GM21381 (cell line): ENCODE measurements at regions not wholly inside any gene's neighbourhood (a gene's known extent, or its start where the extent isn't known, plus 50 kb on each side); places are given as distances from the start of the nearest gene placed in this dataset.

Experiments
- ATAC-seq: cut with Tn5 transposase; IDR thresholded peaks from one replicate; pipeline ENCODE4 v1.9.1; 2021; ENCODE audit warnings: mild to moderate bottlenecking, moderate library complexity; ENCODE audit not compliant: unreplicated experiment

GRCh38 chr15:95574053-95574452 is 756.4 kb upstream of the NR2F2 start:
- no peak for ATAC-seq

DNA sequence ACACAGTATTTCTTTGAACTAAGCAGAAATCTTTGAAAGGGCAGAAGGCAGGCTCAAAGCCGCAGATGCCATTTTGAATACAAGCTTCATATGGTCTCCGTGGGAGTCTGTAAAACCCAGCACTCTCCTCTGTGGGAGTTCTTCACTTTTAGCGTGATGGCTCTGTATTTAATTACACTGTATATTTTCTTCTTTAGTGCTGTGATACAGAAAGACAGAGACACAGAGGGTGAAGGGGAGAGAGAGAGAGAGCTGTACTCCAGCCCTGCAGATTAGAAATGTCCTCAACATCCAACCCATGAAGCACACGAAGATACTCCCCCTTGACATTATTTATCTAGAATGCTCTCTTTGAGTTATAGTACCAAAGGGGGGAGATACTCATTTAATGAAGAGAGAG is 752.6 kb upstream of the NR2F2 start:
- no peak for ATAC-seq

DNA sequence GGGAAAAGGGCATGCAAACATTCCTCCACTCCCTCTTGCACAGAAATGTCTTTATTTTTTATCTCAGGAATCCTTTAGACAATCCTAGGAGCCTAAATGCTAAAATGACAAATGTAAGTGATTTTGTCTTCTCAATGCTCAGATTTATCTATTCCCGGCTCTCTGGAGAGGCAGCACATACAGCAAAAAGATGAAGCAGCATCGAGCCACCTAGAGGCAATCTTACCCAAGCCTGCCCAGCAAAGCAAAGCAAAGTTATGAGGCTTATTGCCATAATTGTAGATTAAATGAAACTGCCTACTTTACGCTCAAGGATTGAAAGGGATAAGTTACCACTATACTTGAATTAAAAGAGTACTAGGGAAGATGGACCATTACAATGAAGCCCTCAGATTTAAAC is 750.4 kb upstream of the NR2F2 start:
- ATAC-seq: no peak

DNA sequence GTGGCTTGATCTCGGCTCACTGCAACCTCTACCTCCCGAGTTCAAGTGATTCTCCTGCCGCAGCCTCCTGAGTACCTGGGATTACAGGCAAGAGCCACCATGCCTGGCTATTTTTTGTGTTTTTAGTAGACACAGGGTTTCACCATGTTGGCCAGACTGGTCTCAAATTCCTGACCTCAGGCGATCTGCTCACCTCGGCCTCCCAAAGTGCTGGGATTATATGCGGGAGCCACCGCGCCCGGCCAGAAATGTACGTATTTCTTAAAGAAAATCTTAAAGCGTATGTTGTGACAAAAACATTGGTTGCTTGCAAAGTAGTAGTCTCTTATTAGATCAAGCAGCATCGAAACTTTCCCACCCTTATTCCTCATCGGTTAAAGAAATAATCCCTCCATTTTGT is 748.9 kb upstream of the NR2F2 start:
- ATAC-seq: no peak

DNA sequence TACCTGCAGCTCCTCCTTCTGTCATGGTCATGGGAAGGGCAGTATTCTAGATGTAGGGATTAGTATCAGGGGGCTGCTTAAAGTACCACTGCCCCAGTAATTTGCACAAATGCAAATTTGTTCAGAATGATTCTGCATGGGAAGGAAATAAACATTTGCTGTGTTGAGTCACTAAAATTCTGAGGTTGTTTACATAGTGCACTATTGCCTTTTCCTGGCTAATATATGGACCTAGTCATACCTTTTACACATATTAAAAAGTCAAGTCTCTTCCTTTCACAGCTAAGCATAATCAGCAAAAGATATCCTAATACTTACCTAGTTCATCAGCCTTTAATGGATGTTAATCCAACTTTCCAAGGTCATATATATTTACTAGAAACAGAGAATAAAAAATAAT is 746.4 kb upstream of the NR2F2 start:
- ATAC-seq: no peak

DNA sequence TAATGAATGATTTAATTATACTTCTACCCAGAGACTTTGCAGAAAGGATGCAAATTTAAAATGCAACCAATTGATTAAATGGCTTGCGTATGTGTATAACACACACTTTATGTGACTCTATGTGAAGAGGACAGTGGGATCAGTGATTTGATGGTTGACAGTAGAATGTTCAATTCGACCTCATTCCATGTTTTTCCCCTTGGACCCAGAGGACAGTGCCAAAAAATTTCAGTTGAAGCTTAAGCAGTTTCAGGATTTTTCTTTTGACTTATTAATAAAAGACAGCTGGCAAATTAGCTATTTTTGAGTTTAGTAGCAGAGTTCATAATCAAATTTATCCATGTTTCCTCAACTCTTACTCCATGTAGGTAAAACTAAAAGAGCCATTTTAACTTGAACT is 742.4 kb upstream of the NR2F2 start:
- no peak for ATAC-seq

- no peak for ATAC-seq
Observed at GRCh38 chr15:95590533-95591044, 739.9 kb upstream of the NR2F2 start.

- ATAC-seq: no peak
Observed at GRCh38 chr15:95591270-95591669, 739.2 kb upstream of the NR2F2 start.

DNA sequence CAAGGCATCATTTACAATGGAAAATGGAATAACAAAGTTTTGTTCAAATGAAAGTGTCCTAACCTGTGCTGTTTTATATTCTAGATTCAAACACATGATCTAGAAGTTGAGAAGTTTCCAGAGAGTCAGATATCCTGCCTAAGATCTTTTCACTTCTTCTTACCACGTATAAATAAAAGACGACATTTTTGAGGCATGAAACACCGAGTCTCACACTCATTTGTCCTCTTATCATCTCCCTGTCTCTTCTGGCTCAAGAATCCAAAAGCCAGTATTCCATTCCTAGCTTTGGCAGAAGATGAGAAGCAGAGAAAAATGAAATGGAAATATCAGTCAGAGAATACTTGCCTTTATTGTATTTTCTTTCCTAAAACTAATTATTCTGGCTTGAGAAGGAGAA is 738.6 kb upstream of the NR2F2 start:
- ATAC-seq: no peak

DNA sequence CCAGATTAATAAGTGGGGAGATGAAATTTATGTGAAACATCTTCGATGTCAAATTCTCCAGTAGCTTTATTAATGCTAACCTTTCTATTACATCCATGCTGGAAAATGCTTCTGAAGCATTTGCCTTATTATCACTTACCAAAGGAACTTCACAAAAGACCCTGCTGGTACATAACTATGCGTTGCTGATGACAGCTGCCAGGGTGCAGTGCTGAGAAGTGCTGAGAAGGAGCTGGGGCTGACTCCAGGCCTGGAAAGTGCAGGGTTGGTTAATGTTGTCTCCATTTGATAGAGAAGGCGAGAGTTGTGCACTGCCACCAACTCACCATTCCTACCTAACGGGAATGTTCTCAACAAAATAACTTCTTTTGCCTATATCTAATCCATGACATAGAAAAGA is 736.0 kb upstream of the NR2F2 start:
- no peak for ATAC-seq

GRCh38 chr15:95595759-95596158 is 734.7 kb upstream of the NR2F2 start:
- ATAC-seq: no peak

GRCh38 chr15:95596496-95596895 is 734.0 kb upstream of the NR2F2 start:
- ATAC-seq: no peak

GRCh38 chr15:95598251-95598855 is 732.1 kb upstream of the NR2F2 start:
- no peak for ATAC-seq

DNA sequence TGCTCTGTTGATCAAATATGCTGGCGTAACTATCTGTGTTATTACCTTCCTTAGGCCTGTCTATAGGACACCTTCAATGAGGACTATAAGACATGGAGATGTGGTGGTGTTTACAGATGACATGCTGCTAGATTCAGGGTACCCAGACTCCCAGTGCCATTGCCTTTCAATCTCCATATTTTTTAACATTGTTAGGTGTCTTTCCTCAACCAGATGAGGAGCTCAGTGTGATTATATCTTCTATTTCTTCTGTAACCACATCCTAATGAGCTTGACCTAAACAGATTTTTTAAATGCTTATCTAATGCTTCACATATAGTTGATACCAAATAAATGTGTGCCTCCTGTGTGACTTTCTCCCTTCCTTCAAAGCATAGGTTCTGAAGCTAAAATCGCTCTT is 730.1 kb upstream of the NR2F2 start:
- ATAC-seq: no peak

DNA sequence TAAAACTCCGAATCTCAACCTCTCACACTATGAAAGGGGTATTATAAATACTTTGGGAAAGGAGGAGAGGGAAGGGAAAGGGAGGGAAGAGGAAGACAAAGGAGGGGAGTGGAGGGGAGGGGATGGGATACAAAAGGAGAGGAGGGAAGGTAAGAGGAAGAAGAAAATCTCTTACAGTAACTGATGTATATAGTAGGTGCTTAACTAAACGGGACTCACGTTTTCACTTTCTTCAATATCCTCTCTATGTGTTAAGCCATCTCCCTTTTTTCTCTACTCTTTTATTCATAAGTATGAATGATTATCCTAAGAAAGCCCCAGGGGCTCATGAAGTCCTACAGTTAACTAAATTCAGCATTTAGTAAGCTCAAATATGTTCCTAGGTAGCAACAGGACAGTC is 729.6 kb upstream of the NR2F2 start:
- ATAC-seq: no peak

DNA sequence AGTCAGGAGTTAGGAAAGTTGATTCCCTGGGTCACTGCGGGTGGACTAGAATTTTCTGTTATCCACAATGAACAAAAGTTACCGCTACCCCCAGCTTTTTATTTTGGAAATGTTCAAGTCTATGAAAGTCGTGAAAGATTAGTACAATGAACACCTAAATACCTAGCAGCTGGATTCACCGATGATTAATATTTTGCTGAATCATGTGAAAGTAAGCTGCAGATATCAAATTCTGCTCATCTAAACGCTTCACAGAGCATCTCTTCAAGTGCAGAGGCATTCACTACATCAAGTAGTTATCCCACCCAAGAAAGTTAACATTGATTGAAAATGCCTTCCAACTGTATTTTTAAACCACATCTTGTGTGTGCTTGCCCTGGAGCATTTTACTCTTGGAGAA is 729.0 kb upstream of the NR2F2 start:
- no peak for ATAC-seq

- ATAC-seq: no peak
Observed at GRCh38 chr15:95603802-95604201, 726.7 kb upstream of the NR2F2 start.

DNA sequence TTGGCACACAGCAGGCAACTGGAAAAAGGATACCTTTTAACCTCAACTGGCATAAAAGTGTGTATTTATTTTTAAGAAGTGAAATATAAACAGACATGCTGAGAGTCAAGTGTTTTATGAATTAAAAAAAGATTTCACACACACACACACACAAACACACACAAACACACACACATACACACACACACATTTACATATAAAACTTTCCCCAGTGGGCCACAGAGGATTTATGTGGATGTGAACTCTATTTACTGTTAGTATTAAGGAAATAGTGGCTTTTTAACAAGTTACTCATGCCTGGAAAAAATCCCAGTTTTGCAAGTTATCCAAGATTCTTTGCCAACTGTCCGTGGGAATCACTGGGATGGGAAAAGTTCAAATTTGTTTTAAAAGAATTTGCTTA is 725.9 kb upstream of the NR2F2 start:
- no peak for ATAC-seq

DNA sequence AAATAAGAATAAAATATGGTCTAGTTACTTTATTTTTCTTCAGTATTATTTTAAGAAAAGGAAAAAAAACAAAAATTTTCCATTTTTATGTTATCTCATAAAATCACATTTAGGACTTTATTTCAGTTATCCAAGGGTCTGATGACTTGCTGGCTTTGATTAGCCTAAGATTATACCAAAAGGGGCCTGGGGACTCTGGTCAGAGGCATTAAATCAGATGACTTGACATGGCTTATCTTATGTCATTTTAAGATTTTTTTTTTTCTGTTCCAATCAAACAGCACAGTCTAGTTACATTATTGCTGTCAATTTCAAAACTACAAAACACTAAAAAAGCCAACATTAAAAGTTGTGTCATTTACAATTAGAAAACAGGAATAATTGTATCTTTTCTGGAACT is 725.4 kb upstream of the NR2F2 start:
- no peak for ATAC-seq

DNA sequence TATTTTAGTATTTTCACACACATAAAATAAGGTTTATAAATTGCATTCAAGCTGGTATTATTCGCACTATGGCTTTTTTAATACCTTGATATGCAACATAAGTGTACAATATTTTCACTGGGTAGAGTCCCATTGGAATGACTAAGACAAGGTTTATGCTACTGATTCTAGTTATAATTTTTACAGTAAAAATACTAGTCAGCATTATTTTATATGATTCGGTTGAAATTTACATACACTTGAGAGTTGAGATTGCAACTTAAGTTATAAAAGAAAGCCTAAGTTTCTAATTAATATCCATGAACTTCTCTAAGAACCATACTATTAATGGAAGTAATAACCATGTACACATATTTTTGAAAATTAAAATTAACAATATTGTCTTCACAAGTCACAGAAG is 723.9 kb upstream of the NR2F2 start:
- no peak for ATAC-seq

GRCh38 chr15:95608371-95608770 is 722.1 kb upstream of the NR2F2 start:
- no peak for ATAC-seq

- ATAC-seq: no peak
Observed at GRCh38 chr15:95609096-95609495, 721.4 kb upstream of the NR2F2 start.

DNA sequence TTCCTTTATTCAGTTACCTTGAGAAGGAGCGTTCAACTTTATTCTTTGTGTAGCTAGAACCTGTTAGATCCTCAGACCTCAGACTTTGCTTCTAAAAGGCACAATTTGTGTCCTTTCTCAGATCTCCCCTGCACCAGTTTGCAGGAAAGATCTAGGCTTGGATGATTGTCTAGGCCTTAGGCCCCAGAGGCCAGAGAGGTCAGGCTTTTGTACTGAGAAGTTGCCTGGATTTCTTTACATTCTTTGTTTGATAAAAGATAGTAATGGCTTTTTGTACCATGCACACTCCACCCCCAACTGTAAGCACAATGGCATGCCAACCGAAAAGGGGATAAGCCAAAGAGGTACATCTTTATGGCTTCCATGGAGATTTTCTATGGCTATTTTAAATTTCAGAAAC is 719.6 kb upstream of the NR2F2 start:
- no peak for ATAC-seq
